CD14-positive monocyte (primary cell): ENCODE measurements at regions not wholly inside any gene's neighbourhood (a gene's known extent, or its start where the extent isn't known, plus 50 kb on each side); places are given as distances from the start of the nearest gene placed in this dataset.

Experiments
- DNase-seq, 3 donors: peaks; one replicate each; pipeline ENCODE4 v3.0.0-alpha.2; 2011 to 2022
- H2AFZ ChIP-seq: 2 replicates; pipeline ENCODE4 v1.6.0; 2012; ENCODE audit warnings: mild to moderate bottlenecking, low read depth, low read length, inconsistent platforms; ENCODE audit not compliant: insufficient read depth, poor library complexity, severe bottlenecking
- H3K27ac ChIP-seq, 2 donors: 1 replicate in 1 of 2; 2 replicates in 1 of 2; pipeline ENCODE4 v1.5.1; 2012 to 2013; ENCODE audit warnings: low read length in 2 of 2, control low read depth in 1 of 2, inconsistent platforms in 1 of 2, low read depth in 1 of 2, mild to moderate bottlenecking in 1 of 2
- H3K27me3 ChIP-seq, 2 donors: one replicate each; pipeline versions ENCODE4 v1.6.0 to v1.6.1; 2011 to 2013; ENCODE audit warnings: low read length in 2 of 2; ENCODE audit not compliant: control insufficient read depth in 2 of 2, insufficient read depth in 2 of 2
- H3K36me3 ChIP-seq, 2 donors: replicated peaks in 1 of 2; 1 replicate in 1 of 2; 2 replicates in 1 of 2; pipeline versions ENCODE4 v1.5.1 to v1.6.1; 2012 to 2013; ENCODE audit warnings: low read length in 2 of 2, control low read depth in 1 of 2, inconsistent platforms in 1 of 2, mild to moderate bottlenecking in 1 of 2; ENCODE audit not compliant: insufficient read depth in 2 of 2, control insufficient read depth in 1 of 2
- H3K4me1 ChIP-seq, 2 donors: 1 replicate in 1 of 2; 2 replicates in 1 of 2; pipeline versions ENCODE4 v1.5.1 to v1.6.1; 2012 to 2013; ENCODE audit warnings: low read length in 2 of 2, control low read depth in 1 of 2, inconsistent platforms in 1 of 2, mild to moderate bottlenecking in 1 of 2, moderate library complexity in 1 of 2; ENCODE audit not compliant: insufficient read depth in 2 of 2, control insufficient read depth in 1 of 2
- H3K4me2 ChIP-seq: replicated peaks from 2 replicates; pipeline ENCODE3; 2012; ENCODE audit warnings: low read length, moderate library complexity, mild to moderate bottlenecking; ENCODE audit not compliant: poor library complexity, severe bottlenecking; ENCODE audit errors: extremely low read depth
- H3K4me3 ChIP-seq, 3 experiments: fragments of 200-600 bp in 1 of 3; sonication (generic) in 1 of 3; replicated peaks in 1 of 3; 1 replicate in 2 of 3; 2 replicates in 1 of 3; pipeline ENCODE4 v1.5.1; 2011 to 2013; ENCODE audit warnings: low read length in 3 of 3, mild to moderate bottlenecking in 3 of 3, control low read depth in 2 of 3, low read depth in 2 of 3, inconsistent platforms in 1 of 3, moderate library complexity in 1 of 3
- H3K79me2 ChIP-seq: 2 replicates; pipeline ENCODE4 v1.6.0; 2012; ENCODE audit warnings: mild to moderate bottlenecking, control low read depth, inconsistent platforms, low read length, moderate library complexity; ENCODE audit not compliant: insufficient read depth
- H3K9ac ChIP-seq: 2 replicates; pipeline ENCODE4 v1.6.0; 2017; ENCODE audit warnings: low read length, mild to moderate bottlenecking; ENCODE audit not compliant: insufficient read depth, poor library complexity, severe bottlenecking
- H3K9me3 ChIP-seq, 2 donors: replicated peaks in 1 of 2; 1 replicate in 1 of 2; 2 replicates in 1 of 2; pipeline versions ENCODE4 v1.5.1 to v1.6.1; 2012 to 2013; ENCODE audit warnings: low read length in 2 of 2, control low read depth in 1 of 2; ENCODE audit not compliant: control insufficient read depth in 1 of 2, insufficient read depth in 1 of 2
- H4K20me1 ChIP-seq: 2 replicates; pipeline ENCODE4 v1.6.0; 2012; ENCODE audit warnings: mild to moderate bottlenecking, low read length, control low read depth, moderate library complexity; ENCODE audit not compliant: insufficient read depth
- H3K27ac Mint-ChIP-seq, 7 donors: one replicate each; pipeline ENCODE4 v1.8.0; 2020; ENCODE audit warnings: mild to moderate bottlenecking in 7 of 7, mixed read lengths in 7 of 7, moderate library complexity in 6 of 7, inconsistent platforms in 2 of 7
- H3K27me3 Mint-ChIP-seq, 3 donors: one replicate each; pipeline ENCODE4 v1.8.0; 2021 to 2022; ENCODE audit warnings: low read depth in 3 of 3, mild to moderate bottlenecking in 3 of 3, mixed read lengths in 3 of 3, moderate library complexity in 3 of 3, inconsistent platforms in 1 of 3
- H3K36me3 Mint-ChIP-seq, 2 donors: one replicate each; pipeline ENCODE4 v1.8.0; 2020; ENCODE audit warnings: mixed read lengths in 2 of 2, inconsistent platforms in 1 of 2, mild to moderate bottlenecking in 1 of 2
- H3K4me1 Mint-ChIP-seq: one replicate; pipeline ENCODE4 v1.8.0; 2020; ENCODE audit warnings: mild to moderate bottlenecking, mixed read lengths
- H3K4me3 Mint-ChIP-seq, 2 donors: one replicate each; pipeline ENCODE4 v1.8.0; 2020; ENCODE audit warnings: mild to moderate bottlenecking in 2 of 2, mixed read lengths in 2 of 2, moderate library complexity in 1 of 2
- H3K9me3 Mint-ChIP-seq, 7 donors: one replicate each; pipeline ENCODE4 v1.8.0; 2020 to 2022; ENCODE audit warnings: mixed read lengths in 7 of 7, mild to moderate bottlenecking in 6 of 7, moderate library complexity in 6 of 7, inconsistent platforms in 2 of 7
- WGBS: methylation state at CpG from one replicate; pipeline ENCODE4 v1.1.5; 2013; ENCODE audit warnings: missing lambda C conversion rate; ENCODE audit not compliant: insufficient coverage; 5-methylcytosine and 5-hydroxymethylcytosine counted together
- intact Hi-C, 2 donors: fragments of 100-400 bp; cut with micrococcal nuclease; formaldehyde crosslinking; loops; one replicate each; pipeline versions ENCODE4 v1.15.0 to v1.15.1; 2023
- TF ChIP-seq, protein P1 (sequence below): fragments of 200-600 bp; IDR thresholded peaks from one replicate; pipeline ENCODE4 v1.8.0; 2022; ENCODE audit warnings: antibody characterized with exemption, mild to moderate bottlenecking

DNA sequence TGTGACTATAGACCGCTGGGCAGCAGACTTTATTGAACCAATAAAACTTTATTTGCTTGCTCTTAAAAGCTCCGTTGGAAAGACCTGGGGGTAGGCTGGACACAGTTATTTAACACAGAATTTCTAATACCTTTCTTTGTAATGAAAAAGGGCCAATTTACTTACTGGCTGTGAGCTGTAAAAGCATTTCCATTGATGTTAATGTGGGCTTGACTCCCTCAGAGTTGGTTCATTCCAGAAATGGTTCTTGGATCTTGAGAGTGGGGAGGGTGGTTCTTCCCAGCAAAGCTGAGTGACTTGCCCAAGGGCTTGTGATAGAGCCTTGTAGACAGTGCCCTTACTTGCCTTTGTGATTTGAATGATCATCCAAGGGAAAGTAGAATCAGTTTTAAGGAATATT lies 100.6 kb downstream of the SOX4 start:
- no peaks in the 10 kb centered on the region for H3K27me3 Mint-ChIP-seq
- H3K9me3 ChIP-seq = no peaks in the 10 kb centered on the region
- WGBS = no CpG with 5 or more reads among the region's 2 CpGs

GRCh38 chr6:21707524-21708319 lies 114.2 kb downstream of the SOX4 start:
- no peak overlapping the region for H3K27ac Mint-ChIP-seq
- no peak overlapping the region for H2AFZ ChIP-seq
- no peaks in the 10 kb centered on the region for H3K9me3 ChIP-seq
- H3K27ac ChIP-seq = no peak overlapping the region
- no peak overlapping the region for H3K4me3 ChIP-seq
- whole genome bisulfite sequencing = no CpG with 5 or more reads among the region's 3 CpGs
- no peak overlapping the region for H3K4me2 ChIP-seq
- no peaks in the 10 kb centered on the region for H3K4me1 ChIP-seq
- H3K36me3 ChIP-seq = no peaks in the 10 kb centered on the region
- H3K79me2 ChIP-seq = no peaks in the 10 kb centered on the region
- no peak overlapping the region for H3K4me3 Mint-ChIP-seq
- H3K9me3 Mint-ChIP-seq = no peaks in the 10 kb centered on the region
- no peak for DNase-seq
- no peaks in the 10 kb centered on the region for H3K27me3 ChIP-seq
- intact Hi-C loops = no loop called here
- H3K9ac ChIP-seq = no peak overlapping the region
- no peaks in the 10 kb centered on the region for H4K20me1 ChIP-seq
- H3K36me3 Mint-ChIP-seq = no peaks in the 10 kb centered on the region
- H3K27me3 Mint-ChIP-seq = peaks cover 0 to 2% (median 1%) of the 10 kb centered on the region in 3 donors
- H3K4me1 Mint-ChIP-seq = no peaks in the 10 kb centered on the region
- TF ChIP-seq, protein P1, sequence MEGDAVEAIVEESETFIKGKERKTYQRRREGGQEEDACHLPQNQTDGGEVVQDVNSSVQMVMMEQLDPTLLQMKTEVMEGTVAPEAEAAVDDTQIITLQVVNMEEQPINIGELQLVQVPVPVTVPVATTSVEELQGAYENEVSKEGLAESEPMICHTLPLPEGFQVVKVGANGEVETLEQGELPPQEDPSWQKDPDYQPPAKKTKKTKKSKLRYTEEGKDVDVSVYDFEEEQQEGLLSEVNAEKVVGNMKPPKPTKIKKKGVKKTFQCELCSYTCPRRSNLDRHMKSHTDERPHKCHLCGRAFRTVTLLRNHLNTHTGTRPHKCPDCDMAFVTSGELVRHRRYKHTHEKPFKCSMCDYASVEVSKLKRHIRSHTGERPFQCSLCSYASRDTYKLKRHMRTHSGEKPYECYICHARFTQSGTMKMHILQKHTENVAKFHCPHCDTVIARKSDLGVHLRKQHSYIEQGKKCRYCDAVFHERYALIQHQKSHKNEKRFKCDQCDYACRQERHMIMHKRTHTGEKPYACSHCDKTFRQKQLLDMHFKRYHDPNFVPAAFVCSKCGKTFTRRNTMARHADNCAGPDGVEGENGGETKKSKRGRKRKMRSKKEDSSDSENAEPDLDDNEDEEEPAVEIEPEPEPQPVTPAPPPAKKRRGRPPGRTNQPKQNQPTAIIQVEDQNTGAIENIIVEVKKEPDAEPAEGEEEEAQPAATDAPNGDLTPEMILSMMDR = no peak

More for the DNA sequence above, 100.6 kb downstream of the SOX4 start:
- H3K27ac Mint-ChIP-seq = no peak overlapping the region
- no peaks in the 10 kb centered on the region for H3K36me3 Mint-ChIP-seq
- Histone ChIP-seq H3K4me2 (no peak overlapping the region), H3K4me1 (no peaks in the 10 kb centered on the region), H2AFZ (no peak overlapping the region), H3K79me2 (no peaks in the 10 kb centered on the region), H4K20me1 (no peaks in the 10 kb centered on the region), H3K4me3 (no peak overlapping the region), H3K27me3 (no peaks in the 10 kb centered on the region), H3K9ac (no peak overlapping the region), H3K27ac (no peak overlapping the region), H3K36me3 (no peaks in the 10 kb centered on the region)
- peaks cover 2% of the 10 kb centered on the region for H3K4me1 Mint-ChIP-seq
- H3K9me3 Mint-ChIP-seq = peaks cover 0 to 3% (median 0%) of the 10 kb centered on the region in 7 donors
- no peak overlapping the region for H3K4me3 Mint-ChIP-seq
- no peak for DNase-seq
- intact Hi-C loops = no loop called here
- TF ChIP-seq, protein P1 = no peak
